ENCODE measurements at regions not wholly inside any gene's neighbourhood (a gene's known extent, or its start where the extent isn't known, plus 50 kb on each side); places are given as distances from the start of the nearest gene placed in this dataset.

GRCh38 chr3:101049532-101049931 is 56.3 kb upstream of the ABI3BP start:
- TF ChIP-seq, protein P1, sequence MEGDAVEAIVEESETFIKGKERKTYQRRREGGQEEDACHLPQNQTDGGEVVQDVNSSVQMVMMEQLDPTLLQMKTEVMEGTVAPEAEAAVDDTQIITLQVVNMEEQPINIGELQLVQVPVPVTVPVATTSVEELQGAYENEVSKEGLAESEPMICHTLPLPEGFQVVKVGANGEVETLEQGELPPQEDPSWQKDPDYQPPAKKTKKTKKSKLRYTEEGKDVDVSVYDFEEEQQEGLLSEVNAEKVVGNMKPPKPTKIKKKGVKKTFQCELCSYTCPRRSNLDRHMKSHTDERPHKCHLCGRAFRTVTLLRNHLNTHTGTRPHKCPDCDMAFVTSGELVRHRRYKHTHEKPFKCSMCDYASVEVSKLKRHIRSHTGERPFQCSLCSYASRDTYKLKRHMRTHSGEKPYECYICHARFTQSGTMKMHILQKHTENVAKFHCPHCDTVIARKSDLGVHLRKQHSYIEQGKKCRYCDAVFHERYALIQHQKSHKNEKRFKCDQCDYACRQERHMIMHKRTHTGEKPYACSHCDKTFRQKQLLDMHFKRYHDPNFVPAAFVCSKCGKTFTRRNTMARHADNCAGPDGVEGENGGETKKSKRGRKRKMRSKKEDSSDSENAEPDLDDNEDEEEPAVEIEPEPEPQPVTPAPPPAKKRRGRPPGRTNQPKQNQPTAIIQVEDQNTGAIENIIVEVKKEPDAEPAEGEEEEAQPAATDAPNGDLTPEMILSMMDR (IDR thresholded peaks at IDR 0.05): no peak
- TF ChIP-seq POLR2A (IDR thresholded peaks at IDR 0.05): no peak

All from thyroid gland (tissue), 4 donors.